Urothelium cell line (cell line): ENCODE measurements at regions not wholly inside any gene's neighbourhood (a gene's known extent, or its start where the extent isn't known, plus 50 kb on each side); places are given as distances from the start of the nearest gene placed in this dataset.
"Not testable (repeated sequence)": the region's sequence is repeated elsewhere in the genome, so short reads cannot be mapped to it uniquely, and the experiment has no call there.

Experiments
- DNase-seq: peaks from one replicate; pipeline ENCODE4 v3.0.0; 2011; ENCODE audit warnings: low spot score, mixed read lengths
- FAIRE-seq: peaks from 2 replicates; lab custom pipeline; 2011; peaks lifted over from hg19 to GRCh38; lab: Jason Lieb, UNC

GRCh38 chr12:127802271-127802670, 464.7 kb upstream of the TMEM132C start:
- no peak for DNase-seq
- no peak for FAIRE-seq

GRCh38 chr12:127803545-127803944, 463.4 kb upstream of the TMEM132C start:
- DNase-seq, result no peak
- no peak for FAIRE-seq

- FAIRE-seq, result no peak
- DNase-seq, result peak; percentile 49
Measured at GRCh38 chr12:127809275-127809674, 457.7 kb upstream of the TMEM132C start.

- DNase-seq, result peak; percentile 75
- FAIRE-seq, result no peak
Measured at GRCh38 chr12:127810041-127810440, 456.9 kb upstream of the TMEM132C start.

GRCh38 chr12:127810459-127810858, 456.5 kb upstream of the TMEM132C start:
- FAIRE-seq, result peak; percentile 5
- not testable (repeated sequence) for DNase-seq

- FAIRE-seq (no peak), DNase-seq (no peak)
Measured at GRCh38 chr12:127811988-127812387, 455.0 kb upstream of the TMEM132C start.

GRCh38 chr12:127813147-127813546, 453.8 kb upstream of the TMEM132C start:
- FAIRE-seq (no peak), DNase-seq (no peak)

- no peak for FAIRE-seq
- no peak for DNase-seq
Measured at GRCh38 chr12:127819056-127819455, 447.9 kb upstream of the TMEM132C start.

GRCh38 chr12:127820271-127820670, 446.7 kb upstream of the TMEM132C start:
- no peak for FAIRE-seq
- no peak for DNase-seq

GRCh38 chr12:127820846-127821245, 446.1 kb upstream of the TMEM132C start:
- DNase-seq (no peak), FAIRE-seq (no peak)

- FAIRE-seq, result no peak
Measured at GRCh38 chr12:127822809-127823411, 444.1 kb upstream of the TMEM132C start.

GRCh38 chr12:127823801-127824200, 443.2 kb upstream of the TMEM132C start:
- DNase-seq, result no peak
- FAIRE-seq, result no peak

More at GRCh38 chr12:127822809-127823411, 444.1 kb upstream of the TMEM132C start:
- no peak for DNase-seq

GRCh38 chr12:127829281-127830064, 437.5 kb upstream of the TMEM132C start:
- DNase-seq (no peak), FAIRE-seq (no peak)

- DNase-seq (no peak), FAIRE-seq (no peak)
Measured at GRCh38 chr12:127830065-127830460, 436.9 kb upstream of the TMEM132C start.

GRCh38 chr12:127830730-127831129, 436.2 kb upstream of the TMEM132C start:
- FAIRE-seq (no peak), DNase-seq (no peak)

GRCh38 chr12:127832172-127832571, 434.8 kb upstream of the TMEM132C start:
- DNase-seq (no peak), FAIRE-seq (no peak)

- not testable (repeated sequence) for FAIRE-seq, DNase-seq
Measured at GRCh38 chr12:127836802-127837201, 430.2 kb upstream of the TMEM132C start.

GRCh38 chr12:127857661-127858060, 409.3 kb upstream of the TMEM132C start:
- DNase-seq (no peak), FAIRE-seq (no peak)

- FAIRE-seq (no peak), DNase-seq (no peak)
Measured at GRCh38 chr12:127860536-127860935, 406.4 kb upstream of the TMEM132C start.

- FAIRE-seq (no peak), DNase-seq (no peak)
Measured at GRCh38 chr12:127861406-127861805, 405.6 kb upstream of the TMEM132C start.

GRCh38 chr12:127873306-127873705, 393.7 kb upstream of the TMEM132C start:
- FAIRE-seq (no peak), DNase-seq (no peak)

- no peak for FAIRE-seq
- no peak for DNase-seq
Measured at GRCh38 chr12:127881371-127882140, 385.4 kb upstream of the TMEM132C start.
